Chondrocyte (in vitro differentiated cells): ENCODE measurements at regions not wholly inside any gene's neighbourhood (a gene's known extent, or its start where the extent isn't known, plus 50 kb on each side); places are given as distances from the start of the nearest gene placed in this dataset.

Experiments
- DNase-seq: peaks from one replicate; pipeline ENCODE4 v3.0.0; 2021; ENCODE audit warnings: mixed read lengths, low spot score
- H3K27ac Mint-ChIP-seq: one replicate; pipeline ENCODE4 v1.8.0; 2021; ENCODE audit warnings: mild to moderate bottlenecking, moderate library complexity, mixed read lengths; ENCODE audit not compliant: unreplicated experiment
- H3K27me3 Mint-ChIP-seq: 2 replicates; pipeline ENCODE4 v1.8.0; 2021; ENCODE audit warnings: low read depth, mixed read lengths
- H3K36me3 Mint-ChIP-seq: 2 replicates; pipeline ENCODE4 v1.8.0; 2021; ENCODE audit warnings: low read depth, mixed read lengths
- H3K4me1 Mint-ChIP-seq: 2 replicates; pipeline ENCODE4 v1.8.0; 2021; ENCODE audit warnings: low read depth, mild to moderate bottlenecking, mixed read lengths
- H3K4me3 Mint-ChIP-seq: one replicate; pipeline ENCODE4 v1.8.0; 2021; ENCODE audit warnings: mild to moderate bottlenecking, moderate library complexity, mixed read lengths; ENCODE audit not compliant: unreplicated experiment
- H3K9me3 Mint-ChIP-seq: 2 replicates; pipeline ENCODE4 v1.8.0; 2021; ENCODE audit warnings: low read depth, mixed read lengths
- CTCF ChIP-seq: fragments of 200-600 bp; sonication (generic); IDR thresholded peaks from 2 replicates; pipeline ENCODE4 v1.5.0; 2021; ENCODE audit warnings: antibody characterized with exemption, mild to moderate bottlenecking, moderate library complexity

GRCh38 chr9:28607843-28608242 lies 1034.6 kb upstream of the C9orf72 start:
- Mint-ChIP-seq H3K27me3 (no peaks in the 10 kb centered on the region), H3K27ac (no peak overlapping the region), H3K36me3 (no peaks in the 10 kb centered on the region), H3K4me1 (no peaks in the 10 kb centered on the region), H3K9me3 (no peaks in the 10 kb centered on the region), H3K4me3 (no peak overlapping the region)
- no peak for DNase-seq
- TF ChIP-seq CTCF = no peak

DNA sequence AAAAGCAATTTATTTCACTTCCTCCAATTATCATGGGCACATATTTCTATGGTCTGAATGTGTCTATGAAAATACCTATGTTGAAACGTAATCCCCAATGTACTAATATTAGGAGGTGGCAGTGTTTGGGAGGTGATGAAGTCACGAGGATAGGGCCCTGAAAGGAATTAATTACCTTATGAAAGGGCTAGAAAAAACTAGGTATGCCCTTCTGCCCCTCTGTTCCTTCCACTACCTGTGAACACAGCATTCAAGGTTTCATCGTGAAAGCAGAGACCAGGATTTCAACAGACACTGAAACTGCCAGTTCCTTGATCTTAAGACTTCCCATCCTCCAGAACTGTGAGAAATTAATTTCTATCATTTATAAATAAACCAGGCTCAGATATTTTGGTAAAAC lies 1037.1 kb upstream of the C9orf72 start:
- TF ChIP-seq CTCF = no peak
- H3K27ac Mint-ChIP-seq = no peak overlapping the region
- no peaks in the 10 kb centered on the region for H3K27me3 Mint-ChIP-seq
- H3K36me3 Mint-ChIP-seq = no peaks in the 10 kb centered on the region
- no peak for DNase-seq
- no peak overlapping the region for H3K4me3 Mint-ChIP-seq
- H3K4me1 Mint-ChIP-seq = no peaks in the 10 kb centered on the region
- H3K9me3 Mint-ChIP-seq = no peaks in the 10 kb centered on the region

DNA sequence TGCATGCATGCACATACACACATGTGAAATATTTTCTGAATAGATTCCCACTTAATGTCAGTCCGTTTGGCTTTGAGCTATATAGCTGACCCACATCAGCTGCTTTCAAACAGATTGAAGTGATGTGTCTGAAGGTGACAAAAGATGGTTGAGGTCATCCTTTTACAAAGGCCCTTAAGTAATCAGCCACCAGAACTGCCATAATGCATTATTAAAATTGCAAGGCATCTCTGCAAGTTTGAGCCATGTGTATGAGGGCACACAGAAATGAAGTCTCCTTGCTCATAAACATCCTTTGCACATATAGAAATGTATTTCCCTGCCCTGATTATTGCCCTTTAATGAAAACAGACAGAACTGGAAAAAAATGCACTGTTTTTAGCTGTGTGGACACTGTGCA lies 1043.0 kb upstream of the C9orf72 start:
- no peaks in the 10 kb centered on the region for H3K9me3 Mint-ChIP-seq
- H3K4me1 Mint-ChIP-seq = no peaks in the 10 kb centered on the region
- no peak for TF ChIP-seq CTCF
- H3K4me3 Mint-ChIP-seq = no peak overlapping the region
- H3K36me3 Mint-ChIP-seq = no peaks in the 10 kb centered on the region
- no peak overlapping the region for H3K27ac Mint-ChIP-seq
- no peak for DNase-seq
- peaks cover 5% of the 10 kb centered on the region for H3K27me3 Mint-ChIP-seq

GRCh38 chr9:28620011-28620410 lies 1046.7 kb upstream of the C9orf72 start:
- no peak overlapping the region for H3K27ac Mint-ChIP-seq
- H3K27me3 Mint-ChIP-seq = peaks cover 5% of the 10 kb centered on the region
- H3K4me3 Mint-ChIP-seq = no peak overlapping the region
- TF ChIP-seq CTCF = no peak
- H3K9me3 Mint-ChIP-seq = peaks cover 12% of the 10 kb centered on the region
- no peak for DNase-seq
- H3K36me3 Mint-ChIP-seq = peaks cover 1% of the 10 kb centered on the region
- H3K4me1 Mint-ChIP-seq = no peaks in the 10 kb centered on the region

DNA sequence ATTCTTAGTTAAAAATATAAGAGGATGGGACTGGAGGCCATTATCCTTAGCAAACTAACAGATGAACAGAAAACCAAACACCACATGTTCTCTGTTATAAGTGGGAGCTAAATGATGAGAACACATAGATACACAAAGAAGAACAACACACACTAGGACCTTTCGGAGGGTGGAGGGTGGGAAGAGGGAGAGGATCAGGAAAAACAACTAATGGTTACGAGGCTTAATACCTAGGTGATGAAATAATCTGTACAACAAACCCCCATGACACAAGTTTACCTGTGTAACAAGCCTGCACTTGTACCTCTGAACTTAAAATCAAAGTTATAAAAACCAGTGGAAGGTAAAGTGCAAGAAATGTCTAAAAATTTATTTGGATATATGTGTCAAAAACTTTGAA lies 1047.4 kb upstream of the C9orf72 start:
- Mint-ChIP-seq H3K4me3 (no peak overlapping the region), H3K4me1 (no peaks in the 10 kb centered on the region), H3K9me3 (peaks cover 12% of the 10 kb centered on the region), H3K36me3 (peaks cover 1% of the 10 kb centered on the region), H3K27ac (no peak overlapping the region), H3K27me3 (peaks cover 5% of the 10 kb centered on the region)
- no peak for TF ChIP-seq CTCF
- no peak for DNase-seq
